ENCODE measurements at regions not wholly inside any gene's neighbourhood (a gene's known extent, or its start where the extent isn't known, plus 50 kb on each side); places are given as distances from the start of the nearest gene placed in this dataset.

DNA sequence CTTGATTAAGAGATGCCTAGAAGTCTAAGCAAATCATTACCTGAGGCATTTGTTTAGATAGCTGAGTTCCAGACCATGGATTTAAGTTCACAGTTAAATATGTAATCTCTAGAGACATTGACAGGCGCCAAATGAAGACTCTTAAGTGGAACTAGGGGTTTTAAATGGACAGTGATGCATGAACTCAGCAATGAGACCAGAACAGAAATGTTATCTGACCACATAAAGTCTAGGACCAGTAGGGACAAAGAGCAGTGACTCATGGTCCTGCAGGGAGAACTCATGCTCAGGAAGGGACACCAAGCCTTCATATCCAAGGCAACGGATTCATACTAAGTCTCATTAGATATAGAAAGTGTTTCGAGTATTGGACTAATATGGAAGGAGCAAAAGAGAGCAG is 152.3 kb downstream of the PPARGC1A start:
- no peak for DNase-seq
- no peak overlapping the region for H3K14ac ChIP-seq (replicated peaks; ENCODE audit: low read depth, low read length)
- H3K18ac ChIP-seq (ENCODE audit: low read depth, low read length): no peak overlapping the region
- no peak overlapping the region for H2BK15ac ChIP-seq (ENCODE audit: low read depth, low read length)
- no peak overlapping the region for H3K4me2 ChIP-seq (ENCODE audit: low read depth, low read length)
- dilution Hi-C loops (cut with HindIII; ENCODE audit: low sequenced_read_pairs, unreplicated experiment): no loop called here
- no peaks in the 10 kb centered on the region for H4K20me1 ChIP-seq (ENCODE audit: insufficient read depth, low read length)
- H2BK120ac ChIP-seq (ENCODE audit: low read depth, low read length): no peak overlapping the region
- no peak overlapping the region for H4K5ac ChIP-seq (ENCODE audit: low read depth, low read length)
- H3K56ac ChIP-seq (ENCODE audit: extremely low read depth, insufficient read depth, low read length): no peak overlapping the region
- no peak overlapping the region for H3K9ac ChIP-seq (ENCODE audit: low read depth, low read length)
- no peak for ATAC-seq (ENCODE audit: low read depth)
- H4K8ac ChIP-seq (ENCODE audit: low read depth in 2 of 2, low read length in 2 of 2): no peak overlapping the region
- H2AK5ac ChIP-seq (ENCODE audit: low read depth, low read length): no peak overlapping the region
- H3K4me1 ChIP-seq (ENCODE audit: control insufficient read depth, insufficient read depth, low read length): no peaks in the 10 kb centered on the region
- H3K4ac ChIP-seq (ENCODE audit: low read depth, low read length): no peak overlapping the region
- no peak overlapping the region for H4K91ac ChIP-seq (ENCODE audit: insufficient read depth, low read depth, low read length)
- in situ Hi-C loops (cut with MboI; ENCODE audit: low sequenced_read_pairs): no loop called here
- H2AK9ac ChIP-seq (replicated peaks; ENCODE audit: low read depth, low read length, poor library complexity): no peak overlapping the region
- TF ChIP-seq NFE2L2 (IDR thresholded peaks at IDR 0.05; ENCODE audit: low read depth, low read length): no peak
- H3K79me1 ChIP-seq (ENCODE audit: low read depth in 1 of 2, low read length in 2 of 2): no peaks in the 10 kb centered on the region
- CTCF ChIA-PET: no interaction called here
- H3K9me3 ChIP-seq (ENCODE audit: control insufficient read depth, insufficient read depth, low read length): no peaks in the 10 kb centered on the region
- no peak overlapping the region for H2AFZ ChIP-seq (replicated peaks; ENCODE audit: low read length, poor library complexity)
- H3K36me3 ChIP-seq (ENCODE audit: control insufficient read depth, insufficient read depth, low read length): no peaks in the 10 kb centered on the region
- POLR2A ChIA-PET (ENCODE audit: unreplicated experiment): no interaction called here
- H3K27me3 ChIP-seq (ENCODE audit: control insufficient read depth, insufficient read depth, low read length): no peaks in the 10 kb centered on the region; the same call in 1 of the 2 replicates
- WGBS, 2 experiments (ENCODE audit: extremely low coverage in 2 of 2, insufficient read length in 1 of 2): 60% methylated on average over 1 of the region's 3 CpGs; no CpG with 5 or more reads in 1 of the 2 experiments
- H3K27ac ChIP-seq (ENCODE audit: insufficient read depth, low read length): no peak overlapping the region
- no TSS peak for BruUV-seq (replicated peaks)
- H3K23ac ChIP-seq (ENCODE audit: low read depth, low read length): no peak overlapping the region
- H3K4me3 ChIP-seq (ENCODE audit: insufficient read depth, low read depth, low read length): no peak overlapping the region
- H3K9me1 ChIP-seq (ENCODE audit: insufficient read depth, low read length): no peaks in the 10 kb centered on the region
- no peak overlapping the region for H2BK5ac ChIP-seq (ENCODE audit: low read depth, low read length, poor library complexity, severe bottlenecking)
- no peak overlapping the region for H2BK20ac ChIP-seq (ENCODE audit: low read depth, low read length)
- intact Hi-C loops (cut with micrococcal nuclease): no loop called here
